Right hindlimb (tissue), 1 donor: ENCODE measurements at regions not wholly inside any gene's neighbourhood (a gene's known extent, or its start where the extent isn't known, plus 50 kb on each side); places are given as distances from the start of the nearest gene placed in this dataset.

ENCODE experiments used
- DNase-seq: peaks from one replicate; pipeline ENCODE4 v3.0.0-alpha.2; 2018

GRCh38 chr10:123536176-123536845 is 129.8 kb upstream of the GPR26 start:
- no peak for DNase-seq

DNA sequence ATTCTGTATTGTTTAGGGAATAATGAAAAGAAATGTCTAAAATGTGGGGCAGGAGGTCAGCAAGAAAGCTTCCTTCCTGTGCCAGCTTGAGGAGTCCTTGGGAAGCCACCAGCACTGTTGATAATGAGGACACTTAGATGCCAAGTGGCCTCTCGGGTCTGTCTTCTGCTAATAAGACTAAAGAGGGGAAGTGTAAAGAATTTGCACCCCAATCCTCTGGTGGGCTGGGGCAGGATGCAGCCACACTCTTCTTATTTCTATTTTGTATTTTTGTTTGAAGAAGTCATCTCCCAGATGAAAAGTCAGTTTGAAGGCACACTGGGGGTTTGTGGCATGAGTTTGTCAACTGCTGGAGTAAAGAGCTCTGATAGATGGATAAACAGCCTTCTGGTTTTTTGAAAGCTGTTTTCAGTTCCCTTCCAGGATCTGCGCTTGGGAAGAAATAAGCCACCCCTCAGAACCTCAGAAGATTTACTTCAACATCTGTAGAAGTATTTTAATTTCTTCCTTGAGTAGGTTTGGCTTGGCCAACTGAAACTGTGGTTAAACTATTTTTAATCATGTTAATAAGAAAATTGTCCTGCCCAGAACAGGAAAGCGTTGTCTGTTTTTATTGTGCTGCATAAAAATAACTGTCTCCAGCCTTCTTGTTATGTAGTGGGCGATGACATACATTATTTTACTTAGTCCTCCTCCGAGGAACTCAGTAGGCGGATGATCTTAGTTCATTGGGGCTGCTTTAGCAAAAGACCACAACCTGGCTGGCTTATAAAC is 128.8 kb upstream of the GPR26 start:
- no peak for DNase-seq

DNA sequence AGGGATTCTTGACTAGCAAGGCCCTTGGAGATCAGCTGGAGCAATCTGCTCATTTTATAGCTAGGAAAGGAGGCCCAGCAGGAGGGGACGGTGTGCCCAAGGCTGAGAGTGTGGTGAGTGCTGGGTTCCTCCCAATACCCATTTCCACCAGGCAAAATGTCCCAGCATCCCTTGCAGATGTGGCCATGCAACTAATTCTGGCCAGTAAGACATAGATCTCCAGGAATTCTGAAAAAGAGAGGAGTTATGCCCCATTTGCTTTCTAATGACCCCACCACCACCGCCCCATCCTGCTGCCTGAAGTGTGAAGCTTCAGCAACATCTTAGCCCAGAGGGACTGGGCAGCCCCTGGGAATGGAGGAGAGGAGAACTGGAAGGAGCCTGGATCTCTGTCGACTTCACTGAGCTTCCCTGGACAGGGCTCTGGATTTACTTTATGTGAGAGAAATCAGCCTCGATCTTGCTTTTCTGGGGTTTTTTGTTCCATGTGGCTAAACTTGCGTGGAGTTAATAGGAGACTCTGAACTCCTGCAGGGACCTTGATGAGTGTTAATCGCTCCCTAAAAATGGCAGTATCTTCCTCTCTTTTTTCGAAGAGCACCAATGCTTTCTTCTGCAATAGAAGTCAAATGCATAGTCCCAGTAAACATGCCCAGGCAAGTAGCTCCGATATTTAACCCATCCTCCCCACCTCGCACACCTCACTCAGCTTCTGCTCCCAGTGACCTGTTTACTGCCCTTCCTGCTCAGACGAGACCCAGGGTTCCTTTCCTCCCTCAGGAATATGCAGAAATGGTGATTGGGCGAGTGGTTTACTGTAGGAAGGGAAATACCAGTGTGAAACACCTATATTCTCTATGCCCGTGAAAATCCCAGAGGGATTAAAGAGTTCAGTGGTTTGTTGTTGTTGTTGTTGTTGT is 127.5 kb upstream of the GPR26 start:
- no peak for DNase-seq

DNA sequence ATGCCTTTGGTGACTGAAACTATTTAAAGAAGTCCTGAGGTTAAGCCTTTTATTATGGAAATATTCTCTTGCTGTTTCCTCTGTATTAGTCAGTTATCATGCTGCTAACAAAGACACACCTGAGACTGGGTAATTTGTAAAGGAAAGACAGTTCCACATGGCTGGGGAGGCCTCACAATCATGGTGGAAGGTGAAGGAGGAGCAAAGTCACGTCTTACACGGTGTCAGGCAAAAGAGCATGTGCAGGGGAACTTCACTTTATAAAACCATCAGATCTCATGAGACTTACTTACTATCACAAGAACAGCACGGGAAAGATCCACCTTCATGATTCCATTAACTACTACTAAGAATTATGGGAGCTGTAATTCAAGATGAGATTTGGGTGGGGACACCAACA is 121.2 kb upstream of the GPR26 start:
- DNase-seq = no peak

DNA sequence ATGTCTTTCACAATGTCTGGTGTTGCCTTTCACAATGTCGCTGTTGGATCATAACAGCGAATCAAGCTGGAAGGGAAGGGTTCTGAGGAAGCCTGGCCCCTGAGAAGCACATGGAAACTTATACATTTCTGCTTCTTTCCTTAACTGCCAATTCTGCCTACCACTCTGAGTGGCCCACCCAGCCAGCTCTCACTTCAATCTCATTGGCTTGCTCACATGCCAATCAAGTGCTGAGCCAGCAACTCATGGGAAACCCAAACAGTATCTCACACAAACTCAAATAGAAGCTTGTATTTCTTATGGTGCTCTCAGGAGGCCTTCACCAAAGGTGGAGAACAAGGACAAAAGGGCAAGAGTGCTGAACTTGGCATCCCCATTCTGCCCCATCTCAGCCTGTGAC is 117.4 kb upstream of the GPR26 start:
- no peak for DNase-seq

- DNase-seq = no peak
Observed at GRCh38 chr10:123549761-123550454, 116.2 kb upstream of the GPR26 start.

DNA sequence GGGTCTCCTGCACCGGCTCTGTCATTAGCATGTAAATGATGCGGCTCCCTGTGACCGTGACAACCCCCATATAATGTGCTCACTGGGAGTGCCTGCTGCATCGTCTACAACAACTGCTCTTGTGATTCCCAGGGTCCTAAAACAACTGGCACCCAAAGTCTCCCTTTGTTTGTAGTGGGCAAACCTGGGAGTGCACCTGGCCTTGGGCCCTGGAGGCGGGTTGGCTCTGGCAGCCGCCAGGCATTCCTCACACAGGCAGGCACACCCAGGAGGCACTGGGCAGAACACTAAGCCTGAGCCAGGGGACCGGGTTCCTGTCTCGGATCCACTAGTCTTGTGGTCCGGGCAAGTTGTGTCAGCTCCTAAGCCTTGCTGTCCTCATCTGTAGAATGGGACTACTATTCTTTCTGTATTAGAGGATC is 115.5 kb upstream of the GPR26 start:
- DNase-seq = no peak

DNA sequence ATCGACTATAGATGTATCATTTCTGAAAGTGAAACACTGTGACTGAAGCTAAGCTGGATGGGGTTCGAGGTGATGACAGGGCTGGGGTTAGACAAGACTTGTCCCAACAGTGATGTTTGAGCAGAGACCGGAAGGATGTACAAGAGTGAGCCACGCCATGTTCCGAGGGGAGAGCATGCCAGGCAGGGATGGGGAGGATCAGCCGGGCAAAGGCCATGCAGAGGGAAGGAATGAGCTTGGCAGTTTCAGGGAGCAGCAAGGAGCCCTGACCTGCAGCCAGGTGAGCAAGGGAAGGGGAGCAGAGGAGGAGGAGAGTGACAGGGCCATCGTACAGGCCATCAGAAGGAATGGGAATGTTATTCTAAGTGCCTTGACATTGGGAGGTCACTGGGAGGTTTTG is 114.9 kb upstream of the GPR26 start:
- no peak for DNase-seq

DNA sequence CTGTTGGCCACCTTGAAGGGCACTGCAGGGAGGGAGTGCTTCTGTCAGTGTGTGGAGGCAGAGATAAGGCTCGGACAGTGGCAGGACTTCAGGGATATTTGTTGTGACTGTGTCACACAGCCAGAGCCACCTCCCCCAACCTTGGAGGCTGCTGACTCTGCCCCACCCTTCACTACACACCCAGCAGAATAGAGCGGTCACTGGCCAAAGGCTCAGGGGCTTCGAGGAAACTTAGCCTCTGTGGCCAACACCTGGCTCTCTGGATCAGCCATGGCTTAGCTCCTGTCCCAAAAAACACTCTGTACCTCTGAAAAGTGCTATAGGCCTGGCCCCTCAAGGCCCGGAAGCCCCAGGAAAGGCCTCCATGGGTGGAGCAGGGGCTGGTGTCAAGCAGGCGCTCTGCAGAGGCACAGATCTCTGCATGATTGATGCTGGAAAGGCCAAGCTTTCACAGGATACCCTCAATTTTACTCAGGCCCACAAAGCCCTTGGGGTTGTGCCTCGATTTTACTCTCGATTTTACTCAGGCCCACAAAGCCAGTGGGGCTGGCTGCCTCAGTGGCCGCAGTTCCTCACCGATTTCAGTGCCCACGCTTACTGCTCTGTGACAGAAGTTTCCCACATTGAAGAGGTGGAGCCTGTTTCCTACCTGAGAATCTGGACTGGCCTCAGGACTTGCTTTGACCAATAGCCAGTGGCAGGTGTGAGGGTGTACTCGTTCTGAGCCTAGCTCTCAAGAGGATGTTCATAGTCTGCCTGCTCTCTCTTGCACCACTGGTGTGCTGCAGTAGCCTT is 113.2 kb upstream of the GPR26 start:
- DNase-seq = no peak

DNA sequence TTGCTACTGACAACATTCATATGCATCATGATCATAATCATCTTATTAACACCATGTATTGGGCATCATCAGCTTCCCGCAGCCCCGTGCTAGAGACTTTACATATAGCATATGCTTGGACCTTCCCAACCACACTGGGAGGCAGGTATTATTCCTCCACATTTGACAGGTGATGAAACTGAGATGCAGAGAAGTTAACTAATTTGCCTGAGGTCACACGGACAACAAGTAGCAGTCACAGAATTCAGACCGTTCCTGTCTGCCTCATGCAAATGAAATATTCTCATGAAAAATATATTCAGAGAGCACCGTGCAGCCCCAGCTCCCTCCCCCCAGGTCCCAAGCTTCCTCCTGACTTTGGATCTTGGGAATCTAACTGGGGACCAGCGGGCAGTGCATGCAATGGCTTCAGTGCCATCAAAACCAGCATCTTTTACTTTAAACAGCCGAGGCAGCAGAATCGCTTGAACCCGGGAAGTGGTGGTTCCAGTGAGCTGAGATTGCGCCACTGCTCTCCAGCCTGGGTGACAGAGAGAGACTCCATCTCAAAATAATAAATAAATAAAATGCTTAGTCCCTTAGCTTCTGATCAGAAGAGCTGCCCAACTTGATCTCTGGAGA is 112.2 kb upstream of the GPR26 start:
- no peak for DNase-seq

DNA sequence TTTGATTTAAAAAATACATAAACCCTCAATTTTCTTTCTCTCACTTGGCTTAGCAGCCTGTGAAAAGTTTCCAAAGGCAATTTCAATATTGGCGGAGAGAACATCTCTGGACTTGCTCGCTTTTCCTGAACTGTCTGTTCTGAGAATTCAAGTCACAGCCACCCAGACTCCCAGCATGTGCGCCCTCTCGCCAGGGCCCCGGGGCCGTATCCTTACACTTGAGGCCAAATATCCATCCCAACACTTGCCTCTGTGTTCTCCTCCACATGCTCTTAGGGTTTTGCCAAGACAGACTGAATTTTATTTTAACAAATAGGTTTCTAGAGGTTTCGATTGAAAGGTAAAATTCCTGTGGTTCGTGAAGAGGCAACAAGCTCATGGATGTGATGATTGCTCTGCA is 111.5 kb upstream of the GPR26 start:
- no peak for DNase-seq

DNA sequence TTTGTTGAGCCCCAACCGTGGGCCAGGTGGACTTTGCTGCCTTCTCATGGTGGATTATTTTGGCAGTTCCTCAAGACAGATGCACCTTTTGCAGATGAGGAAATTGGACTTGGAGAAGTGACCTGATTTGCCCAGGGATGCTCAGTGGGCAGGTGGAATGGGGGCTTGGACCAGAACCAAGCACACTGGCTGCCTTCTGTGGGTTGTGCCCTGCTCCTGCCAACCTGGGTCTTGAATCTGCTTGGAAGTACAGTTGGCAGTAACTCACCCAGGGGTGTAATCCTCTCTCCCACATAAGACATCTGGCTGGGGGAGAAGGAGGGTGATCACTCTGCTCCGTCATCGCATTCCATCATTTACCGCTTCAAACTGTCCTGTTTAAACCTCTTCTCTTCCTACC is 110.5 kb upstream of the GPR26 start:
- DNase-seq = no peak

DNA sequence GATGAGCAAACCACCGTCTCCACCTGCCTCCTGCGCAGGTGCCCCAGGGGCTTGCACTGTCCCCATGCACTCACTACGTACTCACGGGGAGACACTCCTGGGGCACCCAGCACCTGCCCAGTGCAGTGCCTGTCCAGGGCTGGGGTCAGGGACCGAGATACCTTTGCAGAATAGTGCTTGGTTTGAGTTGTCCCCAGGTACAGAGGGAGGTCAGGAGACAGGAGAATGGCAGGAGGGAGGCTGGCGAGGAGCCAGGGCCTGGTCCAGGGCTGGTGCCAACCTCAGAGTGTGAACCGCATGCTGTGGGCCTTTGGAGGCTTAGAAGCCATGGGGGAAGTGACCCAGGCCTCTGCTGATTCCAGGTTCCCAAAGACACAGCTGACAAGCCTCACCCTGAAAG is 110.1 kb upstream of the GPR26 start:
- no peak for DNase-seq

DNA sequence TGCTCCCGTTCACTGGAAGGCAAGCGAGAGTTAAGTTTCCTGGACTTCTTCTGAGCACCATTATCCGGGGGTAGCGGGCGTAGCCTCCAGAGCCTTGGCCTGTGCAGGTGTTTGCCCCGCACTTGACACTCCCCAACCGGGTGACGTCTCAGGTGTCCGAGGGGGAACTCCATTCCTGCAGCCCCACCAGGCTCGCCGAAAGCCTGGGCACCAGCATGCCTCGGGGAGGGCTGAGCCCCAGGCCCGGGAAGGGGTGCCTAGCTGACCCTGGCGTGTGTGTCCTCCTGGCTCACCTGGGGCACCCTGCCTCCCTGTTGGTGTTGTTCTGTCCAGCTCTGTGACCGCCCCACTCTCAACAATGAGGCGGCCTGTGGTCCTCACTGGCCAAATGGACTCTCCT is 109.4 kb upstream of the GPR26 start:
- DNase-seq = no peak

GRCh38 chr10:123557366-123558108 is 108.6 kb upstream of the GPR26 start:
- no peak for DNase-seq

DNA sequence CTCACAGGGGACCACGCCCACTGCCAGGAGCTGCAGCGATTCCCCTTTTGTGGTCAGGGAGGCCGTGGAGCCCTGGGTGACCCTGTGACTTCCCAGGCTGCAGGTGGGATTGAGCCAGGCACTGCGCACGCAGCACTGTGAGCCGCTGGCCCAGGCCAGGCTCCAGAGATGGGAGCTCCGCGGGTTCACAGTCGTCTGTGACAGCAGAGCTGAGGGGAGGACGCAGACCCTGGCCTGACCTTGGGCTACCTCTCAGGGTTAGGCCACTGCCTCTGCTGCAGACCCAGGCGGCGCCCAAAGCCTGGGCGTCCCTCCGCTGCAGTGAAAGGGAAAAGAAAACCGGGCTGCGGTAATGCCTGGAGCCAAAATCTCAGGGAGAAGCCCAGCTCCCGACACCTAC is 107.5 kb upstream of the GPR26 start:
- DNase-seq = no peak

GRCh38 chr10:123559066-123559822 is 106.9 kb upstream of the GPR26 start:
- DNase-seq = peak; percentile 69

DNA sequence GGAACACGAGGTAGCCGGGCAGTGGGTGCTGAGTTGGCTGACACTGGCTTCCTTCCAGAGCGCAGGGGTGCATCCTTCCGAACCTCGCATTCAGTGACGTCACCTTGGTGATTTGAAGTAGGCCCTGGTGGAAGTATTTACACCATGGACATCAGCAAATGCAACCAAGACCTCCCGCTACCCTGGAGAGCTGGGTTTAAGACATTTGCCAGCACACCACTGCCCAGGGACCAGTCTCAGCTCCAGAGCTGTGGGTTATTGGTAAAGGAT is 106.4 kb upstream of the GPR26 start:
- no peak for DNase-seq

DNA sequence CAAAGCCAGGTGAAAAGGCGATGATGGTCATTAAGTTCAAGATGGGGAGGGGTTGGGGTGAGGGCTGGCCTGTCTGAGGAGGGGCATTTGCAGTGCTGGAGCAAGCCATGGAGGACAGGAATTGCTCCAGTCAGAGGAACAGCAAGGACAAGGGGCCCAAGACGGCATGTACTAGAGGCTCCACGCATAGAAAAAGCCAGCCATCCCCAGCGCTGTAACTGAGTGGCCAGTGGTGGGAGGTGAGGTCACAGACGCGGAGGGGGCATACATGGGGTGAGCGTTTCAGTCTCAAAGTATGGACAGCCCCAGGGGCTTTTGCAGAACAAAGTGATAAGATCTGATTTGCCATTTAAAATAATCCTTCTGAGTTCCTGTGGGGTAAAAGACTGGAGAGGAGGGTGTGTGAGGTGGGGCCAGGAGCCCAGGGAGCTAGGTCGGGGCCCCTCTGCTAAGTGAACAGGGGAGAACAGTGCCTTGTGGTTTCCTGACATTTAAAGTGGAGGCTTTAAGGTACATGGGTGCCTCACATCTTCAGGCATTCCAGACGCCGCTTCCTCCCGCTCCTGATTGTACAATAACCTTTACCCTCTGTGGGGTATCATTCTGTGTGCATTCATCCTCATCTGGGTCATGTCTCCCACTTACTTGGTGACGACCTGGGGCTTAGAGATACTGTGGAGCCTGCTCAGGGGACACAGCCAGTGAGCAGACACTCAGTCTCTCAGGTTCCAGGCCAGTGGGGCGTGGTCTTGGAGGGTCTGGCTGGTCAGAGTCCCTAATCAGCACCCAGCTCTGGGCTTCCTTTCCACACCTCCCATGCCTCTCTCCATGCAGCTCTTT is 105.6 kb upstream of the GPR26 start:
- DNase-seq = no peak

GRCh38 chr10:123561141-123561440 is 105.1 kb upstream of the GPR26 start:
- no peak for DNase-seq
